ENCODE measurements at regions not wholly inside any gene's neighbourhood (a gene's known extent, or its start where the extent isn't known, plus 50 kb on each side); places are given as distances from the start of the nearest gene placed in this dataset.
"Not testable (repeated sequence)": the region's sequence is repeated elsewhere in the genome, so short reads cannot be mapped to it uniquely, and the experiment has no call there.

- no peak for DNase-seq (ENCODE audit: low read depth)
Measured at GRCh38 chr9:20236676-20237075, 385.6 kb downstream of the MLLT3 start.

GRCh38 chr9:20235206-20235605 is 387.1 kb downstream of the MLLT3 start:
- not testable (repeated sequence) for H3K4me3 ChIP-seq (ENCODE audit: control insufficient read depth, low read depth, low read length); DNase-seq (ENCODE audit: low read depth)

More at GRCh38 chr9:20236676-20237075, 385.6 kb downstream of the MLLT3 start:
- TF ChIP-seq CTCF (IDR thresholded peaks at IDR 0.05; ENCODE audit: control insufficient read depth, insufficient read depth, low read depth, low read length, missing control alignments): no peak
- H3K4me3 ChIP-seq (ENCODE audit: control insufficient read depth, low read depth, low read length): no peak overlapping the region

- H3K4me3 ChIP-seq (ENCODE audit: control insufficient read depth, low read depth, low read length): no peak overlapping the region
- DNase-seq (ENCODE audit: low read depth): no peak
- TF ChIP-seq CTCF (IDR thresholded peaks at IDR 0.05; ENCODE audit: control insufficient read depth, insufficient read depth, low read depth, low read length, missing control alignments): no peak
Measured at GRCh38 chr9:20228096-20228495, 394.2 kb downstream of the MLLT3 start.

GRCh38 chr9:20227166-20227874 is 395.0 kb downstream of the MLLT3 start:
- TF ChIP-seq CTCF (IDR thresholded peaks at IDR 0.05; ENCODE audit: control insufficient read depth, insufficient read depth, low read depth, low read length, missing control alignments): no peak
- no peak for DNase-seq (ENCODE audit: low read depth)
- no peak overlapping the region for H3K4me3 ChIP-seq (ENCODE audit: control insufficient read depth, low read depth, low read length)

GRCh38 chr9:20226345-20226744 is 396.0 kb downstream of the MLLT3 start:
- no peak for TF ChIP-seq CTCF (IDR thresholded peaks at IDR 0.05; ENCODE audit: control insufficient read depth, insufficient read depth, low read depth, low read length, missing control alignments)
- no peak for DNase-seq (ENCODE audit: low read depth)
- H3K4me3 ChIP-seq (ENCODE audit: control insufficient read depth, low read depth, low read length): no peak overlapping the region

GRCh38 chr9:20225826-20226225 is 396.5 kb downstream of the MLLT3 start:
- DNase-seq (ENCODE audit: low read depth): no peak
- H3K4me3 ChIP-seq (ENCODE audit: control insufficient read depth, low read depth, low read length): no peak overlapping the region
- no peak for TF ChIP-seq CTCF (IDR thresholded peaks at IDR 0.05; ENCODE audit: control insufficient read depth, insufficient read depth, low read depth, low read length, missing control alignments)

GRCh38 chr9:20224756-20225155 is 397.5 kb downstream of the MLLT3 start:
- H3K4me3 ChIP-seq (ENCODE audit: control insufficient read depth, low read depth, low read length): no peak overlapping the region

More at GRCh38 chr9:20224756-20225155, 397.5 kb downstream of the MLLT3 start:
- no peak for DNase-seq (ENCODE audit: low read depth)
- no peak for TF ChIP-seq CTCF (IDR thresholded peaks at IDR 0.05; ENCODE audit: control insufficient read depth, insufficient read depth, low read depth, low read length, missing control alignments)

Measured in AG09309 (cell line).